Endothelial cell of umbilical vein (primary cell): ENCODE measurements at regions not wholly inside any gene's neighbourhood (a gene's known extent, or its start where the extent isn't known, plus 50 kb on each side); places are given as distances from the start of the nearest gene placed in this dataset.

Experiments used
- BruUV-seq: library from RNA; stranded (reverse); fragments of 400-500 nt; replicated peaks from 2 replicates; lab custom pipeline; 2021; lab: Mats Ljungman, UMichigan
- CTCF ChIA-PET: fragments of 300-600, 350-600 bp; sonication (Branson Sonifier 250); formaldehyde crosslinking; loops from one replicate; lab custom pipeline; 2021; ENCODE audit warnings: antibody characterized with exemption, inconsistent platforms; lab: Charles Lee
- POLR2A ChIA-PET: fragments of 300-600, 350-600 bp; sonication (Branson Sonifier 250); formaldehyde crosslinking; loops from one replicate; lab custom pipeline; 2021; ENCODE audit warnings: antibody characterized with exemption, inconsistent platforms; lab: Charles Lee
- DNase-seq: peaks from one replicate; pipeline ENCODE4 v3.0.0-alpha.2; 2011; ENCODE audit warnings: low read depth, low spot score
- FAIRE-seq: peaks from 2 replicates; lab custom pipeline; 2011; peaks lifted over from hg19 to GRCh38; lab: Jason Lieb, UNC
- H2AFZ ChIP-seq: 2 replicates; pipeline ENCODE4 v1.6.0; 2012; ENCODE audit warnings: low read depth, low read length, control low read depth, inconsistent platforms
- H3K27ac ChIP-seq: 2 replicates; pipeline ENCODE4 v1.5.1; 2011; ENCODE audit warnings: low read depth, mild to moderate bottlenecking, control low read depth, low read length, moderate library complexity; ENCODE audit not compliant: insufficient read depth
- H3K27me3 ChIP-seq, 2 experiments: 2 replicates each; pipeline versions ENCODE4 v1.6.0 to v1.6.1; 2011; ENCODE audit warnings: low read length in 2 of 2, mixed read lengths in 1 of 2; ENCODE audit not compliant: control insufficient read depth in 2 of 2, insufficient read depth in 2 of 2
- H3K36me3 ChIP-seq, 2 experiments: 2 replicates in 1 of 2; 3 replicates in 1 of 2; pipeline ENCODE4 v1.5.1; 2011; ENCODE audit warnings: low read length in 2 of 2, mild to moderate bottlenecking in 1 of 2, moderate library complexity in 1 of 2; ENCODE audit not compliant: control insufficient read depth in 2 of 2, insufficient read depth in 2 of 2; ENCODE audit errors: extremely low read depth in 1 of 2
- H3K4me1 ChIP-seq: 3 replicates; pipeline ENCODE4 v1.5.1; 2011; ENCODE audit warnings: mild to moderate bottlenecking, low read length; ENCODE audit not compliant: control insufficient read depth, insufficient read depth; ENCODE audit errors: extremely low read depth
- H3K4me2 ChIP-seq: 2 replicates; pipeline ENCODE4 v1.6.1; 2011; ENCODE audit warnings: low read length, control low read depth, mixed read lengths; ENCODE audit not compliant: insufficient read depth
- H3K4me3 ChIP-seq, 3 experiments: fragments of 200-600 bp in 1 of 3; sonication (generic), shearing (Covaris generic) in 1 of 3; replicated peaks in 1 of 3; 2 replicates each; pipeline ENCODE4 v1.5.1; 2011 to 2016; ENCODE audit warnings: control low read depth in 3 of 3, low read length in 3 of 3, mild to moderate bottlenecking in 2 of 3, inconsistent platforms in 1 of 3, low read depth in 1 of 3, moderate library complexity in 1 of 3; ENCODE audit not compliant: insufficient read depth in 1 of 3
- H3K79me2 ChIP-seq: 2 replicates; pipeline ENCODE4 v1.6.0; 2012; ENCODE audit warnings: low read length, inconsistent platforms; ENCODE audit not compliant: control insufficient read depth, insufficient read depth
- H3K9ac ChIP-seq: replicated peaks from 2 replicates; pipeline ENCODE3; 2011; ENCODE audit warnings: low read length, control low read depth; ENCODE audit not compliant: insufficient read depth; ENCODE audit errors: extremely low read depth
- H3K9me1 ChIP-seq: replicated peaks from 3 replicates; pipeline ENCODE4 v1.6.0; 2011; ENCODE audit warnings: mild to moderate bottlenecking, low read length; ENCODE audit not compliant: control insufficient read depth, insufficient read depth; ENCODE audit errors: extremely low read depth
- H3K9me3 ChIP-seq: replicated peaks from 2 replicates; pipeline ENCODE4 v1.5.1; 2012; ENCODE audit warnings: low read length, inconsistent platforms; ENCODE audit not compliant: control insufficient read depth, insufficient read depth
- H4K20me1 ChIP-seq: replicated peaks from 2 replicates; pipeline ENCODE3; 2011; ENCODE audit warnings: mild to moderate bottlenecking, low read length; ENCODE audit not compliant: control insufficient read depth, insufficient read depth; ENCODE audit errors: extremely low read depth
- CTCF ChIP-seq, 2 donors: IDR thresholded peaks; 1 replicate in 1 of 2; 2 replicates in 1 of 2; pipeline ENCODE4 v1.5.1; 2011; ENCODE audit warnings: low read length in 2 of 2, mild to moderate bottlenecking in 2 of 2, moderate library complexity in 2 of 2, control low read depth in 1 of 2, inconsistent platforms in 1 of 2, low read depth in 1 of 2; ENCODE audit not compliant: insufficient read depth in 1 of 2; ENCODE audit errors: extremely low read depth in 1 of 2
- EZH2 ChIP-seq: IDR thresholded peaks from 2 replicates; pipeline ENCODE4 v1.6.1; 2012; ENCODE audit warnings: borderline replicate concordance, low read depth, mild to moderate bottlenecking, moderate library complexity, low read length, inconsistent platforms; ENCODE audit not compliant: severe bottlenecking
- FOS ChIP-seq: IDR thresholded peaks from 2 replicates; pipeline ENCODE4 v1.6.1; 2011; ENCODE audit warnings: mild to moderate bottlenecking, low read length, moderate library complexity, borderline replicate concordance; ENCODE audit not compliant: insufficient read depth
- GATA2 ChIP-seq: IDR thresholded peaks from 2 replicates; pipeline ENCODE4 v1.7.0; 2011; ENCODE audit warnings: low read depth, mild to moderate bottlenecking, moderate library complexity, mixed read lengths, low read length; ENCODE audit not compliant: insufficient read length, insufficient read depth
- JUN ChIP-seq: IDR thresholded peaks from 2 replicates; pipeline ENCODE4 v1.6.1; 2011; ENCODE audit warnings: borderline replicate concordance, low read depth; ENCODE audit not compliant: insufficient read length, insufficient read depth
- MYC ChIP-seq: IDR thresholded peaks from one replicate; pipeline ENCODE4 v1.6.1; 2011; ENCODE audit warnings: mild to moderate bottlenecking, low read depth, low read length
- POLR2A ChIP-seq: IDR thresholded peaks from 2 replicates; pipeline ENCODE4 v1.6.1; 2012; ENCODE audit warnings: low read depth, mild to moderate bottlenecking, control low read depth, low read length
- POLR2AphosphoS5 ChIP-seq: IDR thresholded peaks from 2 replicates; pipeline ENCODE4 v1.6.1; 2012; ENCODE audit warnings: low read depth, mild to moderate bottlenecking, control low read depth, low read length, moderate library complexity; ENCODE audit not compliant: insufficient read depth
- dilution Hi-C: fragments of 300-500 bp; cut with MboI; formaldehyde crosslinking; loops from one replicate; pipeline ENCODE4 v1.15.0; 2019; ENCODE audit warnings: low sequenced_read_pairs; ENCODE audit not compliant: extremely low pct_ligation_motif_present
- intact Hi-C: fragments of 100-400 bp; cut with micrococcal nuclease; formaldehyde crosslinking; loops from one replicate; pipeline ENCODE4 v1.10.0; 2022

DNA sequence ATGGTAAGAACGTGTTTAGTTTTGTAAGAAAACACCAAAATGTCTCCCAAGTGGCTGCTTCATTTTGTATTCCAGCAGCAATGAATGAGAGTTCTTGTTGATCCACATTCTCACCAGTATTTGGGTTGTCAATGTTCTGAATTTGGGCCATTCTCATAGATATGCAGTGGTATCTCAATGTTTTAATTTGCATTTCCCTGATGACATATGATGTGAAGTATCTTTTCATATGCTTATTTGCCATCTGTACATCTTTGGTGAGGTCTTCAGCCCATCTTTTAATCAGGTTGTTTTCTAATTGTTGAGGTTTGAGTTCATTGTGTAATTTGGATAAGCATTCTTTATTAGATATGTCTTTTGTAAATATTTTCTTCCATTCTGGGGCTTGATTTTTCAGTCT, 436.8 kb upstream of the IRAK1BP1 start:
- POLR2A ChIA-PET: no interaction called here
- CTCF ChIA-PET: no interaction called here
- no peak overlapping the region for H3K4me3 ChIP-seq
- H2AFZ ChIP-seq: no peak overlapping the region
- no peak overlapping the region for H3K9ac ChIP-seq
- dilution Hi-C loops: no loop called here
- no peaks in the 10 kb centered on the region for H3K36me3 ChIP-seq
- FAIRE-seq: no peak
- no peak for DNase-seq
- H3K4me1 ChIP-seq: no peaks in the 10 kb centered on the region
- intact Hi-C loops: no loop called here
- H4K20me1 ChIP-seq: no peaks in the 10 kb centered on the region
- H3K27me3 ChIP-seq: no peaks in the 10 kb centered on the region
- TF ChIP-seq EZH2 (no peak), JUN (no peak), MYC (no peak), POLR2A (no peak), POLR2AphosphoS5 (no peak), CTCF (IDR thresholded peaks at IDR 0.05; ENCODE audit: extremely low read depth in 1 of 2, insufficient read depth in 1 of 2, low read depth in 1 of 2, low read length in 2 of 2) (no peak), FOS (no peak), GATA2 (no peak)
- no peaks in the 10 kb centered on the region for H3K9me3 ChIP-seq
- H3K79me2 ChIP-seq: no peaks in the 10 kb centered on the region
- H3K27ac ChIP-seq: no peak overlapping the region
- H3K9me1 ChIP-seq: no peaks in the 10 kb centered on the region
- BruUV-seq: no TSS peak
- no peak overlapping the region for H3K4me2 ChIP-seq
